Activated CD4-positive, alpha-beta T cell treated with anti-CD3 and anti-CD28 coated beads for 48 hours (primary cell): ENCODE measurements at regions not wholly inside any gene's neighbourhood (a gene's known extent, or its start where the extent isn't known, plus 50 kb on each side); places are given as distances from the start of the nearest gene placed in this dataset.
"Not testable (repeated sequence)": the region's sequence is repeated elsewhere in the genome, so short reads cannot be mapped to it uniquely, and the experiment has no call there.

Experiments used
- DNase-seq: peaks from one replicate; pipeline ENCODE4 v3.0.0-alpha.2; 2020

DNA sequence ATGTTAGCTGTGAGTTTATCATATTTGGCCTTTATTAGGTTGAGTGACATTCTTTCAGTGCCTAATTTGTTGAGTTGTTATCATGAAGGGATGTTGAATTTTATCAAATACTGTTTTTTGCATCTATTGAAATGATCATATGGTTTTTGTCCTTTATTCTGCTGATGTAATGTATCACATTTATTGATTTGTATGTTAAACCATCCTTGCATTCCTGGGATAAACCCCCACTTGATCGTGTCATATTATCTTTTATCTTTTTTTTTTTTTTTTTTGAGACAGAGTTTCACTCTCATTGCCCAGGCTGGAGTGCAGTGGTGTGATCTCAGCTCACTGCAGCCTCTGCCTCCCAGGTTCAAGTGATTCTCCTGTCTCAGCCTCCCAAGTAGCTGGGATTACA is 51.9 kb upstream of the MFGE8 start:
- not testable (repeated sequence) for DNase-seq

GRCh38 chr15:88970232-88970631 is 57.1 kb upstream of the MFGE8 start:
- DNase-seq, result no peak

- no peak for DNase-seq
These were observed 61.2 kb upstream of the MFGE8 start for GRCh38 chr15:88974392-88974791.

GRCh38 chr15:88975891-88976290 is 62.7 kb upstream of the MFGE8 start:
- DNase-seq, result no peak

- no peak for DNase-seq
These were observed 63.5 kb upstream of the MFGE8 start for GRCh38 chr15:88976656-88977055.

DNA sequence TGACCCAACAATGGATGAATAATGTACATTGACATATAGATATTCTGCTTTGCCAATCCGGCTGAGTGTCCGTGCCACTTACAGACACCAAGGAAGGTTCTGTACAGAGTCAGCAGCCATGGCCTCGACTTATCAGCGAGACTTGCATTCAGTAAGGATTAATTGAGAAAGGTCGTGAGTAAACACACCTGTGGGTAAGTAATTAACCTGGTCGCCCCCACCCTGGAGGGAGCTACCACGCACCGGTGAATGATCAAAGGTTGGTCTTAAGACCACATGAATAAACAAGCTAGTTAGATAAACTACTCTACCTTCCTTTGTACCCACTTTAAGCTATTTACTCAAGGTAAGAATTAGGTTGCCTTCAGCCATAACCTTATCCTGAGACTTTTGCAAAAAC is 66.5 kb upstream of the MFGE8 start:
- no peak for DNase-seq

- DNase-seq, result no peak
These were observed 67.3 kb upstream of the MFGE8 start for GRCh38 chr15:88980498-88980897.

GRCh38 chr15:88981244-88982215 is 68.4 kb upstream of the MFGE8 start:
- no peak for DNase-seq

DNA sequence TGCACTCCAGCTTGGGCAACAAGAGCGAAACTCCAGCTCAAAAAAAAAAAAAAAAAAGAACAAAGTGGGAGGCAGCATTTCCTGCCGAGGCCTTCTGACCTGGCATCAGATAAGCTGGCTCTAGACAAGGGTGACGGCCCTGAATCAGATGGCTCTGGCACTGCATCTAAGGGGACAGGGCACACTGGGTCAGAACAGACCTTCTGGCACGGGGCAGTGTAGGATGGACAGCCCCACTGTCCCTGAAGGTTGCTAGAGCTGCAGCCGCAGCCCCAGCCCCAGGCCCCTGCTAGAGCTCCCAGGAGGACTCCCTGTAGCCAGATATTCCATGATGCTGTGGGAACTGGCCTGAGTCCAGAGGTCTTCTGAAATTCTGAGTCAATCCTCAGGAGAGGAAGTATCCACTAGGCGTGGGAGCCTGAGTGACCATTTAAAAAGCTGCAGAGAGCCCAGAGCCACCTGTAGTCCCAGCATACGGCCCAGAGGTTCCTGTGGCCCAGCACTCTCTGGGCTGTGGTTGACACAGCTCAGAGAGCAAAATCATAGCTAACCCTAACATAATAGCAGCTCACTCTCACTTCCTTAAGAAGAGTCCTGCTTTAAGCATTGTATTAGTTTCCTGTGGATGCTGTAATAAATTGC is 69.2 kb upstream of the MFGE8 start:
- no peak for DNase-seq

DNA sequence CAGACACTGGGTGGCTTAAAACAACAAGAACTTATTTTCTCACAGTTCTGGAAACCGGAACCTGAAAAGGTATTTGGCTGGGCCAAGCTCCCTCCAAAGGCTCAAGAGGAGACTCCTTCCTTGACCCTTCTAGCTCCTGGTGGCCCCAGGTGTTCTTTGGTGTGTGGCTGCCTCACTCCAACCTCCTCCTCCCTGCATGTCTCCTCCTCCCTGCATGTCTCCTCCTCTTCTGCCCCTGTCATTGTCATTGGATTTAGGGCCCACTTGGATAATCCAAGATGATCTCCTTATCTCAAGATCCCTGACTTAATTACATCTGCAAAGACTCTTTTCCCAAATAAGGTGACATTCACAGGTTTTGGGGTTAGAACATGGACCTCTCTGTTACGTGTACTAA is 69.8 kb upstream of the MFGE8 start:
- no peak for DNase-seq

DNA sequence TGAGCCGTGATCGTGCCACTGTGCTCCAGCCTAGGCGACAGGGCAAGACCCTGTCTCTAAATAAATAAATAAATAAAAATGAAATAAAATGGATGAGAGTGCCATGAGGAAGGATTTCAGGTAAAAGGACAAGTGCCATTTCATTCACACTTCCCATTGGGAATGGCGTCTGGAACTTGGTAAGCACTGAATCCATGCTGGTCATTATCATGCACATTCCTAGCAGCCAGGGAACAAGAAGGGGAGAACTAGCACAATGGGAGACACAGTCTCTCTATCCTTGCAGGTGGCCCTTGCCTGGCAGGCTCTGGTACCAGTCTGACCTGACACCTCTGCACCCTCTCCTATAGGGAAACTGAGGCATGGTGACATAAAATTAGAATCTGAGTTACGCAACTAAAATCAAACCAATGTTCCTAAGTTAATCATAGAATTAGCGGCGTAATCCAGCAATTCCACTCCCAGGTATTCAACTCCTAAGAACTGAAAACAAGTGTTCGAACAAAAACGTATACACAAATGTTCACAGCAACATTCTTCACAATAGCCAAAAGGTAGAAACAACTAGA is 70.8 kb upstream of the MFGE8 start:
- DNase-seq, result no peak

DNA sequence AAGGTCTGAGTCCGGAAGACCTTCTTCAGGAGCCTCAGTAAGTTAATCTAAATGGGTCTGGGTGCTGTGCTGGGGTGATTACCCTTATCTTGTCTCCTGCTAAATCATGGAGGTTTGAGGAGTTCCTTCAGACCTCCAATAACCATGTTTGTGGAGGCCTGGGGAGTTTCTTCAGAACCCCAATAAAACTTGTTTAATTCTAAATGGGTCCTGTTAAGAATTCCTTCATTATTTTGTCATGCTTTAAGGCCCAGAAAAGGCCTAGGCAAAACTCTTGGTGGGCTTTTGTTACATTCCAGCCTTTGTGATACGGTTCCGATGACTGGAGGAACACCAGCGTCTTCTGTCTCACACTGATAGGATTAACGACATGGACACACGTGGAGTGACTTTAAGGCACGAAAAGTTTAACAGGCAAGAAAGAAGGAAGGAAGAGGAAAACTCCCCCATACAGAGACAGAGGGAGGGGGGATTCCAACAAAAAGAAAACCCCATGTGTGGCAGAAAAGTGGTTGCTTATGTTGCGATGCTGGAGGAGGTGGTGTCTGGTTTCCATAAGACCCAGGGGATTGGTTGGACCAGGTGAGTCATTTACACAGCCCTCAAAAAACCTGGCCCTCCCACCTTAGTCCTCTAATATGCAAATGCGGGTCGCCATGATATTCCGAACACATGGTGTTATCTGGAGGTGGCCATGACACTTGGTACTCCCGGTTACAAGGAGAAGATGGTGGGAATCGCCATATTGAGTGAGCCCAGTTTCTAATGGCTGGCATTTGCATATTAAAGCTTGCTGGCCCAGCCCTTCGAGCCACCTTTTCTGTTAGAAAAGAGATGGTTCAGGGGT is 72.6 kb upstream of the MFGE8 start:
- DNase-seq, result no peak

DNA sequence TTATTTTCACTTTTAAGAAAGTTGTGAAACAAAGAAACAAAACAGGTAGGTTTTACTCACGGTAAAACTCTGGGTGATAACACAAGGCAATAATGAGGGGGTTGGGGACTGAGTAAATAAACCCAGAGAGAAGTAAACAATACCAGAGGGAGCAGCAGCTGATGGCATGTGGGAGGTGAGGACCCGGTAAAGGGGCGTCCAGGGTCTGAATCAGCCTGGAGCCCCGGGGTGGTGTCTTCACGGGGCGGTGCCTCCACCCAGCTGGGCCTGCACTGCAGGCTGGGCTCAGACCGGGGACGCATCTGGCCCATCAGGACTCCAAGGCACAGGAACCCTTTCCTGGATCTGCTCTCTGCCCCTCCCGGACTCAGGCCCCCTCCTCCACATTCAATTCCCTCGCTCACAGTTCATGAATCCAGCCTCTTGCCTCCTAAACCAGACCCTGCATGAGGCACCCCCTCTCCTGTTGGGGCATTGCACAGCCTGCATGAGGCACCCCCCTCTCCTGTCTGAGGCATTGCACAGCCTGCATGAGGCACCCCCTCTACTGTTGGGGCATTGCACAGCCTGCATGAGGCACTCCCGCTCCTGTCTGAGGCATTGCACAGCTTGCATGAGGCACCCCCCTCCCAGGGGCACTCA is 73.9 kb upstream of the MFGE8 start:
- no peak for DNase-seq

- DNase-seq, result no peak
These were observed 74.4 kb upstream of the MFGE8 start for GRCh38 chr15:88987591-88987933.

DNA sequence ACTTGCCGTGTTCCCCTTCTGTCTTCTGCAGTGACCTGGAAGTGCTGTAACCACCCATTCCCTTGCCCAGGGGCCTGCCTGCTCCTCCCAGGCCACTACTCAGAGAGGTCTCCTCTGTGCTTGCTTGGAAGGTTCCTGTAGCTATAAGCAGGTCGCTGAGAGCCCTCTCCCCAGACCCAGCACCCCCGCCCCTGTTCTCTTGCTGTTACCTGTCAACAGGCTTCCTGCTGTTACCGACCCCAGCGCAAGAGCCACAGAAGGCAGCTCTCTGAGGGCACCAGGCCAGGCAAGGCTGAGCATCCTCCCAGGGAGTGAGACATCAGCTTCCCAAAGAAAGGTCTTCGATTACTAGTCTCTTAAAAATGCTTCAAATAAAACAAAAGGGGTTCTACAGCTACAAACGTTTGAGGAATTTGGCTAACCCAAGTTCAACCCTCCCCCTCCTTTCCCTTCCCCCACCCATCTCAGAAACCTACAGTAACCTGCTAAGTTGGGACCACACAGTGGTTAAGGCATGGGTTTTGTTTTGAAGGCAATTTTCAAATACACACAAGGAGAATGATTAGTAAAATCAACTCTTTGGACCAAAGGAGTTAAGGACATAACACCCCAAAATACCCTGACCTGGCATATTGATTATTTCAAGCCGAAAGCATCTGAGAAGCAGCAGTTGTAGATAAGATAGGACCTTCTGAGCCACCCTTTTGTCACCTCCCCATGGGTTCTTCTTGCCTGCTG is 74.9 kb upstream of the MFGE8 start:
- no peak for DNase-seq

GRCh38 chr15:88989578-88989977 is 76.4 kb upstream of the MFGE8 start:
- no peak for DNase-seq

- DNase-seq, result no peak
These were observed 77.1 kb upstream of the MFGE8 start for GRCh38 chr15:88990185-88990679.

GRCh38 chr15:88992216-88992615 is 79.0 kb upstream of the MFGE8 start:
- no peak for DNase-seq

DNA sequence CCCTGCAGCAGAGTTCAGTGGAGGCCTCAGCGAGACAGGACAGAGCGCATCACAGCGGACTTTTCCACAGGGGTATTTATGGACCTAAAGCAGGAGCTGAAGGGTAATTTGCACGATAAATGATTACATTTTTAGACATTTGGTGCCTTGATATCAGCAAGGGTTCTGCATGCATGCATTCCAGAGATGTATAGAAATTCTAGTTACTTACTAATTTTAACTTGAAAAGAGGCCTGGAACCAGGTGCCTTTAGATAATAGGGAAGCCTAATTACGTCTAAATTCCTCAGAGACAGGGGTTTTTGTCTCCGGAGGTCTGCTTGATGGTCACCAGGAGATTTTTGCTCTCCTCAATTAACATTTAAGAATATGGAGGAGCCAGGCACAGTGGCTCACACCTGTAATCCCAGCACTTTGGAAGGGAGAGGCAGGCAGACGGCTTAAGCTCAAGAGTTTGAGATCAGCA is 79.8 kb upstream of the MFGE8 start:
- DNase-seq, result no peak

DNA sequence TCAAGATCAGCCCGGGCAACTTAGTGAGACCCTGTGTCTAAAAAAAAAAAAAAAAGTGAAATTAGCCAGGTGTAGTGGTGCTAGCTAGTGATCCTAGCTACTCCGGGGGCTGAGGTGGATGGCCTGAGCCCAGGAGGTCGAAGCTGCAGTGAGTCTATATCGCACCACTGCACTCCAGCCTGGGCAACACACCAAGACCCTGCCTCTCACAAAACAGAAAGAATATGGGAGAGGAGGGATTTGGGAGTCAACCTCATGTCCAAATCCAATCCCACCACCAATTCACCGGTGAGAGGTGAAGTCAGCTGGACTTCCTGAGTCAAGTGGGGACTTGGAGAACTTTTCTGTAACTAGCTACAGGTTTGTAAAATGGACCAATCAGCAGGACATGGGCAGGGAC is 80.5 kb upstream of the MFGE8 start:
- no peak for DNase-seq

- no peak for DNase-seq
These were observed 81.1 kb upstream of the MFGE8 start for GRCh38 chr15:88994286-88994685.

DNA sequence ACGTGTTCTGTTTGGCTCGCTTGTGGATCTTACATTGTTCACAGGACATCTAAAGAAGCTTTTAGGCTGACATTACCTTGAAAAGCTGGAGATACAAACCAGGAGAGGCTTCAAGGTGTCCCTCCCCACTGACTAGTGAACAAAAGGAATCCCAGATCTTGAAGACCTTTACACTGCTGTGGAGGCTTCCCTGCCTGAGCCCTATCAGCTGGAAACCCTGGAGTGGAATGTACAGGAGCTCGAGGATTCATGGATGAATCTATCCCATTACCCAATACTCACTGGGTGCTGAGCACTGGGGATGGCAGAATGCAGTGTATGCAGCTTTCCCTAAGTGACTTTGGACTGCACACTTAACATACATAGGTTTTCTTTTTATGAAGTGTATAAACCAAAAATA is 82.3 kb upstream of the MFGE8 start:
- DNase-seq, result no peak
